T-helper 1 cell treated with Interleukin-12 subunit alpha and Interleukin-12 subunit beta and Interleukin-4 antibody, amounts not matched to agents 30 ng/mL and 1 ng/mL, for 36 hours (primary cell): ENCODE measurements at regions not wholly inside any gene's neighbourhood (a gene's known extent, or its start where the extent isn't known, plus 50 kb on each side); places are given as distances from the start of the nearest gene placed in this dataset.

Source experiments
- intact Hi-C: fragments of 100-400 bp; cut with micrococcal nuclease; formaldehyde crosslinking; loops from one replicate; pipeline ENCODE4 v1.15.1; 2024

GRCh38 chr15:97736748-97737147 lies 223.8 kb upstream of the ARRDC4 start:
- intact Hi-C loops: no loop called here

GRCh38 chr15:97745481-97746071 lies 214.9 kb upstream of the ARRDC4 start:
- intact Hi-C loops: no loop called here

GRCh38 chr15:97747342-97747741 lies 213.2 kb upstream of the ARRDC4 start:
- intact Hi-C loops: no loop called here

GRCh38 chr15:97748576-97748975 lies 211.9 kb upstream of the ARRDC4 start:
- intact Hi-C loops: no loop called here

GRCh38 chr15:97750060-97750459 lies 210.4 kb upstream of the ARRDC4 start:
- intact Hi-C loops: no loop called here

GRCh38 chr15:97755726-97756125 lies 204.8 kb upstream of the ARRDC4 start:
- intact Hi-C loops: no loop called here

GRCh38 chr15:97759363-97759762 lies 201.1 kb upstream of the ARRDC4 start:
- intact Hi-C loops: no loop called here

GRCh38 chr15:97761110-97761509 lies 199.4 kb upstream of the ARRDC4 start:
- intact Hi-C loops: no loop called here

GRCh38 chr15:97783240-97783639 lies 177.3 kb upstream of the ARRDC4 start:
- intact Hi-C loops: no loop called here

- intact Hi-C loops: no loop called here
Measured at GRCh38 chr15:97786741-97787140, 173.8 kb upstream of the ARRDC4 start.

- intact Hi-C loops: no loop called here
Measured at GRCh38 chr15:97790180-97790579, 170.3 kb upstream of the ARRDC4 start.

GRCh38 chr15:97791824-97792792 lies 168.4 kb upstream of the ARRDC4 start:
- intact Hi-C loops: no loop called here

GRCh38 chr15:97804950-97805349 lies 155.6 kb upstream of the ARRDC4 start:
- intact Hi-C loops: no loop called here

GRCh38 chr15:97806766-97807165 lies 153.7 kb upstream of the ARRDC4 start:
- intact Hi-C loops: no loop called here

GRCh38 chr15:97815835-97816234 lies 144.7 kb upstream of the ARRDC4 start:
- intact Hi-C loops: no loop called here

- intact Hi-C loops: no loop called here
Measured at GRCh38 chr15:97817276-97817890, 143.1 kb upstream of the ARRDC4 start.

GRCh38 chr15:97836003-97836402 lies 124.5 kb upstream of the ARRDC4 start:
- intact Hi-C loops: no loop called here

GRCh38 chr15:97837896-97838295 lies 122.6 kb upstream of the ARRDC4 start:
- intact Hi-C loops: no loop called here

- intact Hi-C loops: no loop called here
Measured at GRCh38 chr15:97838606-97839210, 121.8 kb upstream of the ARRDC4 start.

- intact Hi-C loops: no loop called here
Measured at GRCh38 chr15:97840501-97840900, 120.0 kb upstream of the ARRDC4 start.

GRCh38 chr15:97841558-97841957 lies 118.9 kb upstream of the ARRDC4 start:
- intact Hi-C loops: no loop called here

- intact Hi-C loops: no loop called here
Measured at GRCh38 chr15:97849183-97849582, 111.3 kb upstream of the ARRDC4 start.
